ENCODE measurements at regions not wholly inside any gene's neighbourhood (a gene's known extent, or its start where the extent isn't known, plus 50 kb on each side); places are given as distances from the start of the nearest gene placed in this dataset.
A peak's percentile ranks its signal among the peaks of the same experiment; 100 is the strongest.

GRCh38 chr9:80191108-80191507, 619.3 kb downstream of the TLE4 start:
- Histone ChIP-seq H3K4me3 (ENCODE audit: low read length) (no peak overlapping the region), H3K4me1 (ENCODE audit: control insufficient read depth, insufficient read depth, low read length) (no peaks in the 10 kb centered on the region), H3K27ac (ENCODE audit: low read length) (no peak overlapping the region), H3K27me3 (ENCODE audit: control insufficient read depth, insufficient read depth) (no peaks in the 10 kb centered on the region), H3K9me3 (ENCODE audit: control insufficient read depth, low read length) (no peaks in the 10 kb centered on the region)
- no peak for DNase-seq
- intact Hi-C loops (cut with DNase I), result no loop called here
- ATAC-seq, result no peak

GRCh38 chr9:80188579-80188978, 616.8 kb downstream of the TLE4 start:
- no peaks in the 10 kb centered on the region for H3K4me1 ChIP-seq (ENCODE audit: control insufficient read depth, insufficient read depth, low read length)
- no peak for DNase-seq
- no peaks in the 10 kb centered on the region for H3K9me3 ChIP-seq (ENCODE audit: control insufficient read depth, low read length)
- WGBS, result 71% methylated on average over 4 of the region's 4 CpGs
- intact Hi-C loops (cut with DNase I), result no loop called here
- no peak for ATAC-seq
- no peaks in the 10 kb centered on the region for H3K27me3 ChIP-seq (ENCODE audit: control insufficient read depth, insufficient read depth)
- no peak overlapping the region for H3K4me3 ChIP-seq (ENCODE audit: low read length)
- no peak overlapping the region for H3K27ac ChIP-seq (ENCODE audit: low read length)

GRCh38 chr9:80185112-80185738, 613.5 kb downstream of the TLE4 start:
- H3K9me3 ChIP-seq (ENCODE audit: control insufficient read depth, low read length), result no peaks in the 10 kb centered on the region
- H3K4me1 ChIP-seq (ENCODE audit: control insufficient read depth, insufficient read depth, low read length), result no peaks in the 10 kb centered on the region
- H3K4me3 ChIP-seq (ENCODE audit: low read length), result no peak overlapping the region
- intact Hi-C loops (cut with DNase I), result no loop called here
- DNase-seq (peak in 2 of 3 donors; percentile 28 to 48), ATAC-seq (no peak)
- no peak overlapping the region for H3K27ac ChIP-seq (ENCODE audit: low read length)
- WGBS, result 97% methylated on average over 27 of the region's 27 CpGs
- H3K27me3 ChIP-seq (ENCODE audit: control insufficient read depth, insufficient read depth), result no peaks in the 10 kb centered on the region

- Histone ChIP-seq H3K9me3 (ENCODE audit: control insufficient read depth, low read length) (no peaks in the 10 kb centered on the region), H3K27me3 (ENCODE audit: control insufficient read depth, insufficient read depth) (no peaks in the 10 kb centered on the region), H3K4me1 (ENCODE audit: control insufficient read depth, insufficient read depth, low read length) (no peaks in the 10 kb centered on the region), H3K27ac (ENCODE audit: low read length) (no peak overlapping the region), H3K4me3 (ENCODE audit: low read length) (no peak overlapping the region)
- intact Hi-C loops (cut with DNase I), result no loop called here
- DNase-seq, result no peak
- WGBS, result 68% methylated on average over 2 of the region's 2 CpGs
- no peak for ATAC-seq
Observed at GRCh38 chr9:80177949-80178480, 606.2 kb downstream of the TLE4 start.

- ATAC-seq, result no peak
- H3K4me3 ChIP-seq (ENCODE audit: low read length), result no peak overlapping the region
- H3K27me3 ChIP-seq (ENCODE audit: control insufficient read depth, insufficient read depth), result no peaks in the 10 kb centered on the region
- DNase-seq, result no peak
- H3K4me1 ChIP-seq (ENCODE audit: control insufficient read depth, insufficient read depth, low read length), result no peaks in the 10 kb centered on the region
- H3K9me3 ChIP-seq (ENCODE audit: control insufficient read depth, low read length), result no peaks in the 10 kb centered on the region
- intact Hi-C loops (cut with DNase I), result no loop called here
- no peak overlapping the region for H3K27ac ChIP-seq (ENCODE audit: low read length)
- WGBS, result 0% methylated on average over 1 of the region's 1 CpG
Observed at GRCh38 chr9:80175286-80176150, 603.8 kb downstream of the TLE4 start.

GRCh38 chr9:80163889-80164288, 592.1 kb downstream of the TLE4 start:
- no peak for ATAC-seq
- 87% methylated on average over 4 of the region's 4 CpGs for WGBS
- intact Hi-C loops (cut with DNase I), result no loop called here

GRCh38 chr9:80158554-80159170, 586.9 kb downstream of the TLE4 start:
- ATAC-seq (no peak), DNase-seq (no peak)
- Histone ChIP-seq H3K27me3 (ENCODE audit: control insufficient read depth, insufficient read depth) (no peaks in the 10 kb centered on the region), H3K9me3 (ENCODE audit: control insufficient read depth, low read length) (no peaks in the 10 kb centered on the region), H3K4me1 (ENCODE audit: control insufficient read depth, insufficient read depth, low read length) (no peaks in the 10 kb centered on the region), H3K4me3 (ENCODE audit: low read length) (peak overlapping the region; percentile 9), H3K27ac (ENCODE audit: low read length) (no peak overlapping the region)
- WGBS, result 36% methylated on average over 4 of the region's 4 CpGs
- intact Hi-C loops (cut with DNase I), result no loop called here

More at GRCh38 chr9:80163889-80164288, 592.1 kb downstream of the TLE4 start:
- DNase-seq, result no peak
- Histone ChIP-seq H3K27me3 (ENCODE audit: control insufficient read depth, insufficient read depth) (no peaks in the 10 kb centered on the region), H3K27ac (ENCODE audit: low read length) (no peak overlapping the region), H3K9me3 (ENCODE audit: control insufficient read depth, low read length) (no peaks in the 10 kb centered on the region), H3K4me3 (ENCODE audit: low read length) (no peak overlapping the region), H3K4me1 (ENCODE audit: control insufficient read depth, insufficient read depth, low read length) (no peaks in the 10 kb centered on the region)

- 29% methylated on average over 4 of the region's 4 CpGs for WGBS
- Histone ChIP-seq H3K27ac (ENCODE audit: low read length) (no peak overlapping the region), H3K27me3 (ENCODE audit: control insufficient read depth, insufficient read depth) (no peaks in the 10 kb centered on the region), H3K4me3 (ENCODE audit: low read length) (peak overlapping the region; percentile 9), H3K4me1 (ENCODE audit: control insufficient read depth, insufficient read depth, low read length) (no peaks in the 10 kb centered on the region), H3K9me3 (ENCODE audit: control insufficient read depth, low read length) (no peaks in the 10 kb centered on the region)
- ATAC-seq (no peak), DNase-seq (no peak)
- intact Hi-C loops (cut with DNase I), result no loop called here
Observed at GRCh38 chr9:80158131-80158530, 586.4 kb downstream of the TLE4 start.

- no peaks in the 10 kb centered on the region for H3K4me1 ChIP-seq (ENCODE audit: control insufficient read depth, insufficient read depth, low read length)
- intact Hi-C loops (cut with DNase I), result no loop called here
- 36% methylated on average over 4 of the region's 4 CpGs for WGBS
Observed at GRCh38 chr9:80157561-80157983, 585.8 kb downstream of the TLE4 start.

GRCh38 chr9:80156756-80157472, 585.1 kb downstream of the TLE4 start:
- Histone ChIP-seq H3K9me3 (ENCODE audit: control insufficient read depth, low read length) (no peaks in the 10 kb centered on the region), H3K27me3 (ENCODE audit: control insufficient read depth, insufficient read depth) (no peaks in the 10 kb centered on the region), H3K27ac (ENCODE audit: low read length) (no peak overlapping the region), H3K4me3 (ENCODE audit: low read length) (no peak overlapping the region), H3K4me1 (ENCODE audit: control insufficient read depth, insufficient read depth, low read length) (no peaks in the 10 kb centered on the region)
- DNase-seq (no peak), ATAC-seq (no peak)
- 63% methylated on average over 2 of the region's 2 CpGs for WGBS
- intact Hi-C loops (cut with DNase I), result no loop called here

More at GRCh38 chr9:80157561-80157983, 585.8 kb downstream of the TLE4 start:
- ATAC-seq, result peak in 1 of 2 donors; percentile 20
- Histone ChIP-seq H3K27ac (ENCODE audit: low read length) (no peak overlapping the region), H3K27me3 (ENCODE audit: control insufficient read depth, insufficient read depth) (no peaks in the 10 kb centered on the region), H3K9me3 (ENCODE audit: control insufficient read depth, low read length) (no peaks in the 10 kb centered on the region), H3K4me3 (ENCODE audit: low read length) (no peak overlapping the region)
- DNase-seq, result no peak

Measured in right cardiac atrium (tissue), 5 donors.